WTC11 (cell line): ENCODE measurements at regions not wholly inside any gene's neighbourhood (a gene's known extent, or its start where the extent isn't known, plus 50 kb on each side); places are given as distances from the start of the nearest gene placed in this dataset.

Experiments
- ATAC-seq: fragments of 200-7000 bp; cut with Tn5 transposase; 2 replicates; pipeline ENCODE4 v1.10.0; 2021; ENCODE audit warnings: mild to moderate bottlenecking, moderate library complexity
- CTCF ChIA-PET: fragments of 300-600 bp; sonication (Branson Sonifier 250); formaldehyde crosslinking; loops from one replicate; lab custom pipeline; 2021; ENCODE audit warnings: antibody characterized with exemption; lab: Charles Lee
- POLR2A ChIA-PET: fragments of 350-600 bp; sonication (Branson Sonifier 250); formaldehyde crosslinking; loops from one replicate; lab custom pipeline; 2021; ENCODE audit warnings: antibody characterized with exemption; lab: Charles Lee
- DNase-seq: peaks from one replicate; pipeline ENCODE4 v3.0.0; 2021; ENCODE audit warnings: low spot score
- H3K27ac Mint-ChIP-seq: 2 replicates; pipeline ENCODE4 v1.8.0; 2021; ENCODE audit warnings: mixed read lengths
- H3K27me3 Mint-ChIP-seq: 2 replicates; pipeline ENCODE4 v1.8.0; 2021; ENCODE audit warnings: low read depth, mild to moderate bottlenecking, moderate library complexity, mixed read lengths
- H3K36me3 Mint-ChIP-seq: 2 replicates; pipeline ENCODE4 v1.8.0; 2021; ENCODE audit warnings: mixed read lengths
- H3K4me1 Mint-ChIP-seq: 2 replicates; pipeline ENCODE4 v1.8.0; 2022; ENCODE audit warnings: mixed read lengths
- H3K4me3 Mint-ChIP-seq: 2 replicates; pipeline ENCODE4 v1.8.0; 2021; ENCODE audit warnings: mild to moderate bottlenecking, moderate library complexity, mixed read lengths
- H3K9me3 Mint-ChIP-seq: 2 replicates; pipeline ENCODE4 v1.8.0; 2021; ENCODE audit warnings: mixed read lengths
- CREM ChIP-seq: sonication (generic); formaldehyde crosslinking; IDR thresholded peaks from 2 replicates; pipeline ENCODE4 v1.8.1; 2022; ENCODE audit warnings: mild to moderate bottlenecking, missing genetic modification reagents, moderate library complexity
- EMX1 ChIP-seq: fragments of 250-450 bp; sonication (Bioruptor Pico); IDR thresholded peaks from 2 replicates; pipeline ENCODE4 v1.8.0; 2021; ENCODE audit warnings: mild to moderate bottlenecking
- ETV6 ChIP-seq: sonication (generic); formaldehyde crosslinking; IDR thresholded peaks from 2 replicates; pipeline ENCODE4 v1.8.1; 2022; ENCODE audit warnings: mild to moderate bottlenecking, missing genetic modification reagents
- FOXP1 ChIP-seq: sonication (generic); formaldehyde crosslinking; IDR thresholded peaks from 2 replicates; pipeline ENCODE4 v1.8.0; 2022; ENCODE audit warnings: missing genetic modification reagents, mild to moderate bottlenecking, moderate library complexity, borderline replicate concordance
- KAT7 ChIP-seq: sonication (generic); formaldehyde crosslinking; IDR thresholded peaks from 2 replicates; pipeline ENCODE4 v1.8.1; 2023; ENCODE audit warnings: missing genetic modification reagents, mild to moderate bottlenecking, borderline replicate concordance
- MXD4 ChIP-seq: fragments of 250-450 bp; sonication (Bioruptor Pico); IDR thresholded peaks from 2 replicates; pipeline ENCODE4 v1.8.0; 2021; ENCODE audit warnings: mild to moderate bottlenecking, moderate library complexity, borderline replicate concordance
- MYBL2 ChIP-seq: sonication (generic); formaldehyde crosslinking; IDR thresholded peaks from 2 replicates; pipeline ENCODE4 v1.8.1; 2023; ENCODE audit warnings: mild to moderate bottlenecking, moderate library complexity, missing genetic modification reagents
- NR2C2 ChIP-seq: sonication (generic); formaldehyde crosslinking; IDR thresholded peaks from 2 replicates; pipeline ENCODE4 v1.8.0; 2022; ENCODE audit warnings: mild to moderate bottlenecking, missing genetic modification reagents
- NR3C1 ChIP-seq: sonication (generic); formaldehyde crosslinking; conservative IDR thresholded peaks from 2 replicates; pipeline ENCODE4 v1.8.1; 2023; ENCODE audit warnings: low read depth, mild to moderate bottlenecking, missing genetic modification reagents
- OVOL2 ChIP-seq: fragments of 250-450 bp; sonication (Bioruptor Pico); IDR thresholded peaks from 2 replicates; pipeline ENCODE4 v1.9.0; 2021; ENCODE audit warnings: mild to moderate bottlenecking, borderline replicate concordance
- RORB ChIP-seq: fragments of 250-450 bp; sonication (Bioruptor Pico); IDR thresholded peaks from 2 replicates; pipeline ENCODE4 v1.9.0; 2021; ENCODE audit warnings: mild to moderate bottlenecking
- TCF7 ChIP-seq: sonication (generic); formaldehyde crosslinking; IDR thresholded peaks from 2 replicates; pipeline ENCODE4 v1.8.0; 2022; ENCODE audit warnings: mild to moderate bottlenecking, low read depth, missing genetic modification reagents, moderate library complexity
- TEAD1 ChIP-seq: sonication (generic); formaldehyde crosslinking; IDR thresholded peaks from 2 replicates; pipeline ENCODE4 v1.8.0; 2022; ENCODE audit warnings: mild to moderate bottlenecking, missing genetic modification reagents
- ZBTB21 ChIP-seq: sonication (generic); formaldehyde crosslinking; IDR thresholded peaks from 2 replicates; pipeline ENCODE4 v1.8.1; 2023; ENCODE audit warnings: mild to moderate bottlenecking, missing genetic modification reagents, borderline replicate concordance
- ZNF121 ChIP-seq: sonication (generic); formaldehyde crosslinking; IDR thresholded peaks from 2 replicates; pipeline ENCODE4 v1.8.0; 2023; ENCODE audit warnings: missing genetic modification reagents
- ZNF138 ChIP-seq: sonication (generic); formaldehyde crosslinking; conservative IDR thresholded peaks from 2 replicates; pipeline ENCODE4 v1.8.1; 2022; ENCODE audit warnings: mild to moderate bottlenecking, moderate library complexity, missing genetic modification reagents
- ZNF232 ChIP-seq: sonication (generic); formaldehyde crosslinking; IDR thresholded peaks from 2 replicates; pipeline ENCODE4 v1.8.0; 2022; ENCODE audit warnings: mild to moderate bottlenecking, missing genetic modification reagents
- TF ChIP-seq, protein P1 (sequence below): sonication (generic); formaldehyde crosslinking; IDR thresholded peaks from 2 replicates; pipeline ENCODE4 v1.8.1; 2022; ENCODE audit warnings: mild to moderate bottlenecking, moderate library complexity, missing genetic modification reagents
- TF ChIP-seq, protein P2 (sequence below): fragments of 250-450 bp; sonication (Bioruptor Pico); IDR thresholded peaks from 2 replicates; pipeline ENCODE4 v2.1.2; 2022; ENCODE audit warnings: mild to moderate bottlenecking, moderate library complexity
- TF ChIP-seq, protein P3 (sequence below): sonication (generic); formaldehyde crosslinking; IDR thresholded peaks from 2 replicates; pipeline ENCODE4 v1.8.1; 2023; ENCODE audit warnings: mild to moderate bottlenecking, missing genetic modification reagents, borderline replicate concordance
- TF ChIP-seq, protein P4 (sequence below): sonication (generic); formaldehyde crosslinking; conservative IDR thresholded peaks from 2 replicates; pipeline ENCODE4 v1.8.1; 2022; ENCODE audit warnings: mild to moderate bottlenecking, missing genetic modification reagents
- TF ChIP-seq, protein P5 (sequence below): sonication (generic); formaldehyde crosslinking; IDR thresholded peaks from 2 replicates; pipeline ENCODE4 v1.8.1; 2023; ENCODE audit warnings: mild to moderate bottlenecking, moderate library complexity, missing genetic modification reagents

DNA sequence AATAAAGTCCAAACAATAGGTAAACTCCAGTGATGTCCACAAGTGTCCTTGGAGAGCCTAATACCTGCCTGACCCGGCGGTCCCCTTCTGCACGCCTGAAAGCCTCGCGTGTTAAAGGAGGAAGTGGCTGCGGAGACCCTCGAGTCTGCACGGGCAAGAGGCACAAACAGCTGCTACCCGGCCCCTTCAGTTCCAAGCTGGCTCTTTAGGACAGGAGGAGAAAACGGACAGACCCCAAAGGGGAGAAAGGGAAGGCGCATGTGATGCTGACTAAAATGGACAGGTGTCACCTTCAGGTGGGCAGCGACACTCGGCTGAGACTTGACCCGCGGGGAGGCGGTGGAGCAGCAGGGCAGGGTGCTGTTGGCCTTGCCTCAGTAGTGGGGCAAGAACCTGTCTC, 102.7 kb upstream of the TENM3 start:
- Mint-ChIP-seq H3K4me3 (peak overlapping the region; percentile 32; the same call in 1 of the 2 replicates), H3K27ac (no peak overlapping the region), H3K4me1 (peaks cover 57% of the 10 kb centered on the region), H3K36me3 (no peaks in the 10 kb centered on the region), H3K27me3 (peaks cover 30% of the 10 kb centered on the region), H3K9me3 (no peaks in the 10 kb centered on the region)
- ATAC-seq (no peak), DNase-seq (no peak)
- ChIA-PET CTCF (no interaction called here), POLR2A (no interaction called here)
- TF ChIP-seq, protein P1, sequence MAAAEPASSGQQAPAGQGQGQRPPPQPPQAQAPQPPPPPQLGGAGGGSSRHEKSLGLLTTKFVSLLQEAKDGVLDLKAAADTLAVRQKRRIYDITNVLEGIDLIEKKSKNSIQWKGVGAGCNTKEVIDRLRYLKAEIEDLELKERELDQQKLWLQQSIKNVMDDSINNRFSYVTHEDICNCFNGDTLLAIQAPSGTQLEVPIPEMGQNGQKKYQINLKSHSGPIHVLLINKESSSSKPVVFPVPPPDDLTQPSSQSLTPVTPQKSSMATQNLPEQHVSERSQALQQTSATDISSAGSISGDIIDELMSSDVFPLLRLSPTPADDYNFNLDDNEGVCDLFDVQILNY (CRISPR knock-in tag): no peak
- TF ChIP-seq, protein P2, sequence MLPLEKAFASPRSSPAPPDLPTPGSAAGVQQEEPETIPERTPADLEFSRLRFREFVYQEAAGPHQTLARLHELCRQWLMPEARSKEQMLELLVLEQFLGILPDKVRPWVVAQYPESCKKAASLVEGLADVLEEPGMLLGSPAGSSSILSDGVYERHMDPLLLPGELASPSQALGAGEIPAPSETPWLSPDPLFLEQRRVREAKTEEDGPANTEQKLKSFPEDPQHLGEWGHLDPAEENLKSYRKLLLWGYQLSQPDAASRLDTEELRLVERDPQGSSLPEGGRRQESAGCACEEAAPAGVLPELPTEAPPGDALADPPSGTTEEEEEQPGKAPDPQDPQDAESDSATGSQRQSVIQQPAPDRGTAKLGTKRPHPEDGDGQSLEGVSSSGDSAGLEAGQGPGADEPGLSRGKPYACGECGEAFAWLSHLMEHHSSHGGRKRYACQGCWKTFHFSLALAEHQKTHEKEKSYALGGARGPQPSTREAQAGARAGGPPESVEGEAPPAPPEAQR: no peak
- TF ChIP-seq ZNF121 (CRISPR knock-in tag) (no peak), NR2C2 (CRISPR knock-in tag) (no peak), EMX1 (CRISPR knock-in tag) (no peak)

DNA sequence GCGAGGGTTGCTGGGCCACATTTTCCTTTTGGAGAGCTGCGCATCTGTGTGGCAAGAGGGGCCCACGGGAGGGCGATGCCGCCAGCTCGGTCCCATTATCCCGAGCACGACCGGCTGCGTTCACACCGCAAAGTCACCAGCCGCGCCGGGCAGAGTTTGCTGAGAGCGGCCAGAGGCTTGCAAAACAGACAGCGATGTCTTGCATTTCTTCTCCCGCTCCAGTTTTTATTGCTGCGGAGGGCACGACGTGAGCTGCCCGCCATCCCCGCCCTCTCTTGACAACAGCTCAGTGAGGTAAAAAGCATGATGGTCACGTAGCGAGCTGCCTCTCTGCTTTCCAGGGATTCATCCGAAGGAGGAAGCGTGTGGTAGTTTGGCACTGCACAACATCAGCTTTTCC, 102.1 kb upstream of the TENM3 start:
- peak; percentile 2; the same call in 1 of the 2 replicates for ATAC-seq
- 0 out of 2 replicates have a peak, but pooled peaks have one; percentile 27 for TF ChIP-seq TEAD1 (CRISPR knock-in tag)
- TF ChIP-seq RORB: no peak
- TF ChIP-seq ETV6 (CRISPR knock-in tag): 0 out of 2 replicates have a peak, but pooled peaks have one; percentile 18
- TF ChIP-seq ZNF138: peak; percentile 42; the same call in 1 of the 2 replicates
- TF ChIP-seq NR3C1 (CRISPR knock-in tag): no peak
- POLR2A ChIA-PET: no interaction called here
- Mint-ChIP-seq H3K36me3 (no peaks in the 10 kb centered on the region), H3K27ac (no peak overlapping the region), H3K9me3 (no peaks in the 10 kb centered on the region), H3K27me3 (peaks cover 30% of the 10 kb centered on the region), H3K4me1 (peaks cover 60% of the 10 kb centered on the region), H3K4me3 (peak overlapping the region; percentile 93)
- CTCF ChIA-PET: interaction anchor here (0.9 kb wide), 1 partner anchor 29 kb away, joined by 5 read pairs; no protein-coding TSS in a partner anchor
- peak; percentile 48 for DNase-seq

DNA sequence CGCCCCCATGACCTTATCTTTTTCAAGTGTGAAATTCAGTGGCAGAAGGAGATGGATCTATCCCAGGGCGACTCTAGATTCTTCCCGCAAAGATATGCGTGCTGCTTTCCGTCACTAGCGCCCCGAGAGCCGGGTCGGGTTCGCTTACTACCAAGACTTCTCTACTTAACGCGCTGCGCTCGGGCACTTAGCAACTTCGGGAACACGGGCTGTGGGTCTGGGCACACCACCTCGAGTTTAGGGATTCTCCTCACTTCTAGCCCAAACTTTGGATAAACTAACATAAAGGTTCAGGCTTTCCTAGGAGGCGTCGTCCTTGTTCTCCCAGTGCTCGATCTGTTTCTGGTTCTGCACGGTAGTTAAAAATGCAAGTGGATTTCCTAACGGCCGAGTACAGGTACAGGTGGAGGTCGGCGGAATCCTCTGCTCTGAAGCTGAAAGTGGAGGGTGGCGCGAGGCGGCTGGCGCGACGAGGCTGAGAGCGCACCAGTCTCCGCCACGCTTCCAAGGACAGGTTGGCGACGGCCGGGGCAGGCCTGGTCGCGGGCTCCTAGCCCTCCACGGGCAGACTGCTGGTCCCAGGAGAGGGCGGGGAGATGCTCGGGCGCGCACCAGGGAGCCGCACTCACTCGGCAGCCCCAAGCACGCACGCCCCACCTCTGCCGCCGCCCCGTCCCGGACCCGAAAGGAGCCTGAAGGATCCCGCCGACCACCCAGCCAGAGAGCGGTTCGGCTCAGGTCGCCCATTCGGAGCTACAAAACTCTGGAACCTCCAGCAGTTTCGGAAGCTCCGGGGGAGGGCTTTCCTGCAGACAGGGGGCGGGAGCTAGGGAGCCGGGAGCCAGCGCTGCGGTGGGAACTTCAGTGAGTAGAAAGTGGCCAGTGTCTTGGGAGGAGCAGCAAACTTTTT, 100.8 kb upstream of the TENM3 start:
- Mint-ChIP-seq H3K4me3 (peak overlapping the region; percentile 93), H3K36me3 (no peaks in the 10 kb centered on the region), H3K27ac (peak overlapping the region; percentile 97), H3K4me1 (peaks cover 59% of the 10 kb centered on the region), H3K9me3 (no peaks in the 10 kb centered on the region), H3K27me3 (peaks cover 30% of the 10 kb centered on the region)
- DNase-seq (peak; percentile 71), ATAC-seq (peak; percentile 27)
- ChIA-PET CTCF (interaction anchor here (1.0 kb wide), 1 partner anchor 203 kb away, joined by 4 read pairs; no protein-coding TSS in a partner anchor), POLR2A (interaction anchor here (1.1 kb wide), 1 partner anchor 602 kb away, joined by 3 read pairs; no protein-coding TSS in a partner anchor)
- TF ChIP-seq MYBL2 (peak; percentile 69), ZNF232 (CRISPR knock-in tag) (0 out of 2 replicates have a peak, but pooled peaks have one; percentile 66), ZNF138 (peak; percentile 80; the same call in 1 of the 2 replicates), FOXP1 (CRISPR knock-in tag) (peak; percentile 85), MXD4 (CRISPR knock-in tag) (no peak), CREM (peak; percentile 34), OVOL2 (CRISPR knock-in tag) (no peak), KAT7 (peak; percentile 82; the same call in 1 of the 2 replicates), ZBTB21 (peak; percentile 21; the same call in 1 of the 2 replicates), TCF7 (CRISPR knock-in tag) (peak; percentile 54; the same call in 1 of the 2 replicates)
- TF ChIP-seq, protein P3, sequence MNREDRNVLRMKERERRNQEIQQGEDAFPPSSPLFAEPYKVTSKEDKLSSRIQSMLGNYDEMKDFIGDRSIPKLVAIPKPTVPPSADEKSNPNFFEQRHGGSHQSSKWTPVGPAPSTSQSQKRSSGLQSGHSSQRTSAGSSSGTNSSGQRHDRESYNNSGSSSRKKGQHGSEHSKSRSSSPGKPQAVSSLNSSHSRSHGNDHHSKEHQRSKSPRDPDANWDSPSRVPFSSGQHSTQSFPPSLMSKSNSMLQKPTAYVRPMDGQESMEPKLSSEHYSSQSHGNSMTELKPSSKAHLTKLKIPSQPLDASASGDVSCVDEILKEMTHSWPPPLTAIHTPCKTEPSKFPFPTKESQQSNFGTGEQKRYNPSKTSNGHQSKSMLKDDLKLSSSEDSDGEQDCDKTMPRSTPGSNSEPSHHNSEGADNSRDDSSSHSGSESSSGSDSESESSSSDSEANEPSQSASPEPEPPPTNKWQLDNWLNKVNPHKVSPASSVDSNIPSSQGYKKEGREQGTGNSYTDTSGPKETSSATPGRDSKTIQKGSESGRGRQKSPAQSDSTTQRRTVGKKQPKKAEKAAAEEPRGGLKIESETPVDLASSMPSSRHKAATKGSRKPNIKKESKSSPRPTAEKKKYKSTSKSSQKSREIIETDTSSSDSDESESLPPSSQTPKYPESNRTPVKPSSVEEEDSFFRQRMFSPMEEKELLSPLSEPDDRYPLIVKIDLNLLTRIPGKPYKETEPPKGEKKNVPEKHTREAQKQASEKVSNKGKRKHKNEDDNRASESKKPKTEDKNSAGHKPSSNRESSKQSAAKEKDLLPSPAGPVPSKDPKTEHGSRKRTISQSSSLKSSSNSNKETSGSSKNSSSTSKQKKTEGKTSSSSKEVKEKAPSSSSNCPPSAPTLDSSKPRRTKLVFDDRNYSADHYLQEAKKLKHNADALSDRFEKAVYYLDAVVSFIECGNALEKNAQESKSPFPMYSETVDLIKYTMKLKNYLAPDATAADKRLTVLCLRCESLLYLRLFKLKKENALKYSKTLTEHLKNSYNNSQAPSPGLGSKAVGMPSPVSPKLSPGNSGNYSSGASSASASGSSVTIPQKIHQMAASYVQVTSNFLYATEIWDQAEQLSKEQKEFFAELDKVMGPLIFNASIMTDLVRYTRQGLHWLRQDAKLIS (CRISPR knock-in tag): 0 out of 2 replicates have a peak, but pooled peaks have one; percentile 19
- TF ChIP-seq, protein P4, sequence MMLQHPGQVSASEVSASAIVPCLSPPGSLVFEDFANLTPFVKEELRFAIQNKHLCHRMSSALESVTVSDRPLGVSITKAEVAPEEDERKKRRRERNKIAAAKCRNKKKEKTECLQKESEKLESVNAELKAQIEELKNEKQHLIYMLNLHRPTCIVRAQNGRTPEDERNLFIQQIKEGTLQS (CRISPR knock-in tag): no peak
- TF ChIP-seq, protein P5, sequence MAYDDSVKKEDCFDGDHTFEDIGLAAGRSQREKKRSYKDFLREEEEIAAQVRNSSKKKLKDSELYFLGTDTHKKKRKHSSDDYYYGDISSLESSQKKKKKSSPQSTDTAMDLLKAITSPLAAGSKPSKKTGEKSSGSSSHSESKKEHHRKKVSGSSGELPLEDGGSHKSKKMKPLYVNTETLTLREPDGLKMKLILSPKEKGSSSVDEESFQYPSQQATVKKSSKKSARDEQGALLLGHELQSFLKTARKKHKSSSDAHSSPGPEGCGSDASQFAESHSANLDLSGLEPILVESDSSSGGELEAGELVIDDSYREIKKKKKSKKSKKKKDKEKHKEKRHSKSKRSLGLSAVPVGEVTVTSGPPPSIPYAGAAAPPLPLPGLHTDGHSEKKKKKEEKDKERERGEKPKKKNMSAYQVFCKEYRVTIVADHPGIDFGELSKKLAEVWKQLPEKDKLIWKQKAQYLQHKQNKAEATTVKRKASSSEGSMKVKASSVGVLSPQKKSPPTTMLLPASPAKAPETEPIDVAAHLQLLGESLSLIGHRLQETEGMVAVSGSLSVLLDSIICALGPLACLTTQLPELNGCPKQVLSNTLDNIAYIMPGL: peak; percentile 94
